HUES48 (cell line): ENCODE measurements at regions not wholly inside any gene's neighbourhood (a gene's known extent, or its start where the extent isn't known, plus 50 kb on each side); places are given as distances from the start of the nearest gene placed in this dataset.

ENCODE experiments used
- H3K27ac ChIP-seq: one replicate; pipeline ENCODE4 v1.7.0; 2013; ENCODE audit warnings: low read depth, low read length, inconsistent platforms
- H3K27me3 ChIP-seq: 2 replicates; pipeline ENCODE4 v1.6.1; 2013; ENCODE audit warnings: mild to moderate bottlenecking, low read length; ENCODE audit not compliant: control insufficient read depth, insufficient read depth
- H3K36me3 ChIP-seq: 2 replicates; pipeline ENCODE4 v1.6.1; 2013; ENCODE audit warnings: low read length; ENCODE audit not compliant: control insufficient read depth, insufficient read depth
- H3K4me1 ChIP-seq: 2 replicates; pipeline ENCODE4 v1.6.1; 2013; ENCODE audit warnings: mild to moderate bottlenecking, low read length; ENCODE audit not compliant: control insufficient read depth, insufficient read depth
- H3K4me3 ChIP-seq: 2 replicates; pipeline ENCODE4 v1.5.1; 2013; ENCODE audit warnings: mild to moderate bottlenecking, low read depth, low read length
- H3K9ac ChIP-seq: 2 replicates; pipeline ENCODE4 v1.6.1; 2013; ENCODE audit warnings: mild to moderate bottlenecking, low read depth, low read length, moderate library complexity
- H3K9me3 ChIP-seq: 2 replicates; pipeline ENCODE4 v1.6.1; 2013; ENCODE audit warnings: low read length; ENCODE audit not compliant: control insufficient read depth, insufficient read depth

DNA sequence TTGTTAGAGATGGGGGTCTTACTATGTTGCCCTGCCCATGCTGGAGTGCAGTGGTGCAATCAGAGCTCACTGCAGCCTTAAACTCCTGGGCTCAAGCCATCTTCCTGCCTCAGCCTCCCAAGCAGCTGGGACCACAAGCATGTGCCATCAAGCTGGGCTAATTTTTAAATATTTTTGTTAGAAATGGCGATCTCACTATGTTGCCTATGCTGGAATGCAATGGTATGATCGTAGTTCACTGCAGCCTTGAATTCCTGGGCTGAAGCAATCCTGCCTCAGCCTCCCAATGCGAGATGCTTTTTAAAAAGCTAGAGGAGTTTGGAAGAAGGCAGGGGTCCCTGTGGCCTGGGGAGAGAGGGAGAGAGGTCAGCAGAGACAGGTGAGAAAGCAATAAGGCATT is 600.1 kb upstream of the AUTS2 start:
- H3K36me3 ChIP-seq: no peaks in the 10 kb centered on the region
- H3K4me3 ChIP-seq: no peak overlapping the region
- no peak overlapping the region for H3K9ac ChIP-seq
- H3K27me3 ChIP-seq: no peaks in the 10 kb centered on the region
- H3K9me3 ChIP-seq: 0 out of 2 replicates have a peak, but pooled peaks cover 6% of the 10 kb centered on the region
- no peaks in the 10 kb centered on the region for H3K4me1 ChIP-seq
- H3K27ac ChIP-seq: no peak overlapping the region

DNA sequence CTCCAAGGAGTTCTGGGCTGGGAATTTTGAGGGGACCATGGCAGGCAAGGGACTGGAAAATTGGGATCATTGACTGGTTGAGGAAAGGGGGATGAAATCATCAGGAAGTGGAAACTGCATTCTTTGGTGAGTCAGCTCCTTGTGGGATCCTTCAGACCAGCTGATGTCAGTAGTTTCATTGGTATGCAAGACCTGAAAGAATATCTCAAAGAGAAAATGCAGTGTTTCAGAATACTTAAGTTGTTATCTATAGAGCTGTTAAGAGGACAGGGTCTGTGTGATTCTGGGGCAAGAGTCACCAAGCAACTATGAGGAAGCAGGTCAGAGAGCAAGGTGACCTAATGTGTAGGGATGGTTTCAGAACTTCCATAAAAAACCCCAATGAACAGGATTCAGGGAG is 595.9 kb upstream of the AUTS2 start:
- no peak overlapping the region for H3K27ac ChIP-seq
- no peak overlapping the region for H3K9ac ChIP-seq
- H3K9me3 ChIP-seq: 0 out of 2 replicates have a peak, but pooled peaks cover 6% of the 10 kb centered on the region
- no peaks in the 10 kb centered on the region for H3K36me3 ChIP-seq
- H3K27me3 ChIP-seq: no peaks in the 10 kb centered on the region
- H3K4me1 ChIP-seq: no peaks in the 10 kb centered on the region
- no peak overlapping the region for H3K4me3 ChIP-seq

DNA sequence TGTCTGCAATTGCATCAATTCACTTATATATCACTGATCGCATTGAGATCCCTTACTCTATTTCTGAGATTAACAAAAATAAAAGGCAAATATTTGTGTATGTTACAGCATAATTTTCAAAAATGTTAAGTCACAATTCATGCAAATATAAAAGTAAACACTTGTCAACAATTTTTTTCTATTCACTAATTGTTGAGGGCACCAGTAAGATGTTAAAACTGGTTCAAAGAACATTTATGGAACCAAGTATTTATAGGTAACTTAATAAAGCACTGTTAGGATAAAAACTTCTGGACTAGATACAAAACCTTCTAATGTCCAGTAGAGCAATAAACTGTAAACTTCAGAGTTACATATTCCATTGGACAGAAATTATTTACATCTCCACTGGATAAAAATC is 586.1 kb upstream of the AUTS2 start:
- Histone ChIP-seq H3K4me3 (no peak overlapping the region), H3K36me3 (no peaks in the 10 kb centered on the region), H3K4me1 (no peaks in the 10 kb centered on the region), H3K9me3 (no peaks in the 10 kb centered on the region), H3K27me3 (no peaks in the 10 kb centered on the region), H3K27ac (no peak overlapping the region), H3K9ac (no peak overlapping the region)

DNA sequence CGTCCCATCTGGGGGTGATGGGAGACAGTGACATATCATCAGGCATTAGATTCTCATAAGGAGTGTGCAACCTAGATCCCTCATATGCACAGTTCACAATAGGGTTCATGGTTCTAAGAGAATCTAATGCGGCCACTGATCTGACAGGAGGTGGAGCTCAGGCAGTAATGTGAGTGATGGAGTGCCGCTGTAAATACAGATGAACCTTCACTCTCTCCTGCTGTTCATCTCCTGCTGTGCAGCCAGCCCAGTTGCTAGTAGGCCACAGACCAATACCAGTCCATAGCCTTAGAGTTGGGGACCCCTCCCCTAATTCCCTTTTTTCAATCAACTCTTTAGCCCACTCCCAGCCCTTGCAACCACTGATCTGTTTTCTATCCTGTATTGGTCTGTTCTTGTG is 581.1 kb upstream of the AUTS2 start:
- Histone ChIP-seq H3K9ac (no peak overlapping the region), H3K4me1 (no peaks in the 10 kb centered on the region), H3K27ac (no peak overlapping the region), H3K27me3 (no peaks in the 10 kb centered on the region), H3K9me3 (peaks cover 10% of the 10 kb centered on the region; the same call in 1 of the 2 replicates), H3K36me3 (no peaks in the 10 kb centered on the region), H3K4me3 (no peak overlapping the region)

DNA sequence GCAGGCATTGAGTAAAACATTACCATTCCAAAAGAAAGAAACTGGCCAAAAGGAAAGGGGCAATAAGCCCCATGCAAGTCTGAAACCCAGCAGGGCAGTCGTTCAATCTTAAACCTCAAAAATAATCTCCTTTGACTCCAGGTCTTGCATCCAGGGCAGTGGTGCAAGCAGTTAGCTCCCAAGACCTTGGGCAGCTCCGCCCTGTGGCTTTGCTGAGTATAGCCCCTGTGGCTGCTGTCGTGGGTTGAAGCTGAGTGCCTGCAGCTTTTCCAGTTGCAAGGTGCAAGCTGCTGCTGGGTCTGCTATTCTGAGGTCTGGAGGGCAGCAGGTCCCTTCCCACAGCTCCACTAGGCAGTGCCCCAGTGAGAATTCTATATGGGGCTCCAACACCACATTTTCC is 580.1 kb upstream of the AUTS2 start:
- Histone ChIP-seq H3K27me3 (no peaks in the 10 kb centered on the region), H3K9ac (no peak overlapping the region), H3K36me3 (no peaks in the 10 kb centered on the region), H3K9me3 (peaks cover 10% of the 10 kb centered on the region; the same call in 1 of the 2 replicates), H3K4me1 (no peaks in the 10 kb centered on the region), H3K27ac (no peak overlapping the region), H3K4me3 (no peak overlapping the region)

DNA sequence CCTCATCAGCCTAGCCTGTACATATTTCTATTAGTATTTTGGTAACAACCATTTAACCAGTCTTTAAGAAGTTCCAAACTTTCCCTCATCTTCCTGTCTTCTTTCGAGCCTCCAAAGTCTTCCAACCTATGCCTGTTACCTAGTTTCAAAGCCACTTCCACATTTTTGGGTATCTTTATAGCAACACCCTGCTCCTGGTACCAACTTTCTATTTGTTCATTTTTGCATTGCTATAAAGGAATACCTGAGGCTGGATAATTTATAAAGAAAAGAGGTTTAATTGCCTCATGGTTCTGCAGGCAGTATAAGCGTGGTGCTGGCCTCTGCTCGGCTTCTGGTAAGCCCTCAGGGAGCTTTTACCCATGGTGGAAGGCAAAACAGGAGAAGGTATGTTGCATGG is 578.8 kb upstream of the AUTS2 start:
- Histone ChIP-seq H3K4me1 (no peaks in the 10 kb centered on the region), H3K9me3 (peaks cover 10% of the 10 kb centered on the region; the same call in 1 of the 2 replicates), H3K27ac (no peak overlapping the region), H3K4me3 (no peak overlapping the region), H3K9ac (no peak overlapping the region), H3K27me3 (no peaks in the 10 kb centered on the region), H3K36me3 (no peaks in the 10 kb centered on the region)

DNA sequence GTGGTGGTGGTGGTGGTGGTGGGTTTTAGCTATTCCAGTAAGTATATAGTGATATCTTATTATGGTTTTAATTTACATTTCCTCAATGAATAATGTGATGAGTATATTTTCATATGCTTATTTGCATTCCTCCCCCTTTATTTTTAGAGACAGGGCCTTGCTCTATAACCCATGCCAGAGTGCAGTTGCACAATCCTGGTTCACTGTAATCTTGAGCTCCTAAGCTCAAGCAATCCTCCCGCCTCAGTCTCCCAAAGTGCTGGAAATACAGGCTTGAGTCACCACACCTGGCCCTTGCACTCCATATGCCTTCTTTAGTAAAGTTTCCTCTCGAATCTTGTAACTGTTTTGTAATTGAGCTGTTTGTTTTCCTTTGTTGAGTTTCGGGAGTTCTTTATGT is 577.7 kb upstream of the AUTS2 start:
- Histone ChIP-seq H3K4me3 (no peak overlapping the region), H3K4me1 (no peaks in the 10 kb centered on the region), H3K36me3 (no peaks in the 10 kb centered on the region), H3K9ac (no peak overlapping the region), H3K9me3 (peaks cover 10% of the 10 kb centered on the region; the same call in 1 of the 2 replicates), H3K27ac (no peak overlapping the region), H3K27me3 (no peaks in the 10 kb centered on the region)

DNA sequence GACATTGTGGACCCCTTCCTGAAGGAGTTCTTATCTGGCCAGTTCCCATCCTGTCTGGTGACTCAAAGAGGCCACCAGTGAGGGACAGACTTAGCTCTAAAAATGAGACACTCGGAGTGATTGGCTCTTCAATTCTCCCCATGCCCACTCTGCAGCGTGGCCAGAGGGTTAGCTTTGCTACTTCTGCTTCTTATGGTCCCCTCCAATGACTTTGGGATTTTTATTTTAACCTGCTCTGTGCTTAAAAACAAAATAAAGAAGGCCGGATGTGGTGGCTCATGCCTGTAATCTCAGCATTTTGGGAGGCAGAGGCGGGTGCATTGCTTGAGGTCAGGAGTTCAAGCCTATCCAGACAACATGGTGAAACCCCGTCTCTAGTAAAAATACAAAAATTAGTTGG is 573.0 kb upstream of the AUTS2 start:
- Histone ChIP-seq H3K9ac (no peak overlapping the region), H3K4me1 (no peaks in the 10 kb centered on the region), H3K27ac (no peak overlapping the region), H3K27me3 (no peaks in the 10 kb centered on the region), H3K36me3 (no peaks in the 10 kb centered on the region), H3K9me3 (no peaks in the 10 kb centered on the region), H3K4me3 (no peak overlapping the region)

DNA sequence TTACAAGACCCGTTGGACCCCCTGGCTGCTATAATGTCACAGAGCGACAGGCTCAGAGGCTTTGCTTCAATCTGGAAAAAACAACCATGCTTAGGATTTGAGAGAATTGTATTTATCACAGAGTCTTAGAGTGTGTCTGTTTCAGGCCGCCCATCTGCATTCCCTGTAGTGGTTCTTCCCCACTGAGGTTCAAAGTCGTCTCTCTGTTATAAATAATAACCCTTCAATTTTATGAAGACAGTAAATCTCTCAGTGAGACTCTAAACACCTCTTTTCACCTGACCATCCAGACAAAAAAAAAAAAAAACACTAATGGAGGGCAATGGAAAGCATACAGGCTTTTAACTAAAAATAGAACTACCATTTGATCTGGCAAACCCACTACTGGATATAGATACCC is 565.4 kb upstream of the AUTS2 start:
- H3K9me3 ChIP-seq: no peaks in the 10 kb centered on the region
- H3K27ac ChIP-seq: no peak overlapping the region
- H3K36me3 ChIP-seq: no peaks in the 10 kb centered on the region

DNA sequence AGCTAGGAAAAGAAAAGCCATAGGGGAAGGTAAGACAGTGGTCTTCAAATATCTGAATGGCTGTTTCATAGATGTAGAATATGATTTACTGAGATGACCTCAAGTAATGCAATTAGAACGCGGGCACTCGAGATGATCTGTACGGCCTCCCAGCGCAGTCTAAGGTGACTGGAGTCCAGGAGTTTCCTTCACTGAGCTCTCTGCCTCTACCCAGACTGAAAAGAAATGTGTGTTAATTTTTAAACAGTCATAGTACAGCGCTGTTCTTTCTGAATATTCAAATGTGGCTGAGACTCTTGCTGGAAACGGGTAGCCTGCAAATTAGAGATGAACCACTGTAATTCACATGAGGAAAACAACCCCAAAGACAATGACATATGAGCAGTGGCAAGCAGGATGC is 562.4 kb upstream of the AUTS2 start:
- H3K4me1 ChIP-seq: no peaks in the 10 kb centered on the region
- no peaks in the 10 kb centered on the region for H3K27me3 ChIP-seq
- H3K36me3 ChIP-seq: no peaks in the 10 kb centered on the region
- H3K9ac ChIP-seq: no peak overlapping the region
- H3K9me3 ChIP-seq: no peaks in the 10 kb centered on the region
- no peak overlapping the region for H3K27ac ChIP-seq
- no peak overlapping the region for H3K4me3 ChIP-seq

More for the DNA sequence above, 565.4 kb upstream of the AUTS2 start:
- no peaks in the 10 kb centered on the region for H3K4me1 ChIP-seq
- no peak overlapping the region for H3K9ac ChIP-seq
- no peaks in the 10 kb centered on the region for H3K27me3 ChIP-seq
- H3K4me3 ChIP-seq: no peak overlapping the region

DNA sequence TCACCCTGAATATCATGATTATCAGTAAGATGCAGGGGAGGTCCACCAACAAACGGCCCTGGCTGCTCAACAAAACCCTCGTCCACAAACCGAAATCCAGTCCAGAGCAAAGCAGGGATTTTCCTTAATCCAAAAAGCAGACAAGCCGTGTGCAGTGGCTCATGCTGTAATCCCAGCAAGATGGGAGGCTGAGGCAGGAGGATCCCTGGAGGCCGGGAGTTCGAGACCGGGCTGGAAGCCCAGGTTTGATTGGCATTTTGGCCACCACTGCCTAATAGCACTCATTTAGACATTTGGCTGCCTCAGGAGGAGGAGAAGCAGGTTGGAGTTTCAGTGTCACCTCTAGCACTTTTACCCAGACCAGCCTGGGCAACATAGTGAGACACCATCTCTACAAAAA is 562.0 kb upstream of the AUTS2 start:
- H3K27me3 ChIP-seq: no peaks in the 10 kb centered on the region
- H3K27ac ChIP-seq: no peak overlapping the region
- H3K4me3 ChIP-seq: no peak overlapping the region
- H3K36me3 ChIP-seq: no peaks in the 10 kb centered on the region
- H3K9me3 ChIP-seq: no peaks in the 10 kb centered on the region
- no peak overlapping the region for H3K9ac ChIP-seq
- H3K4me1 ChIP-seq: no peaks in the 10 kb centered on the region

DNA sequence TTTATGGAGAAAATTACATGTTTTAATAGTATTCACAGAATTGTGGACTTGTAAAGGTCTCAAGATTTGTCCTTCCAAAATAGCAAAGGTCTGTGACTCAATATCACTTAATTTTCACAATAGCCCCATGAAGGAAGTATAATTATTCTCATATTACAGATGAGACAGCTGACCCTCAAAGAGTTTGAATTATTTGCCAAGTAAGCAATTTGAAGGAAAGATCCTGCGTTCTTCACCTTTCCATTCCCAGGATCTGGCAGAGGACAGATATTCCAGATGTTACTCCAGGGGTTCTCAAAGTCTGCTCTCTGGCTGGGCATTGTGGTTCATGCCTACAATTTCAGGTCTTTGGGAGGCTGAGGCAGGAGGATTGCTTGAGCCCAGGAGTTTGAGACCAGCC is 559.4 kb upstream of the AUTS2 start:
- H3K36me3 ChIP-seq: no peaks in the 10 kb centered on the region
- no peaks in the 10 kb centered on the region for H3K4me1 ChIP-seq
- H3K4me3 ChIP-seq: no peak overlapping the region
- no peak overlapping the region for H3K27ac ChIP-seq
- no peak overlapping the region for H3K9ac ChIP-seq
- no peaks in the 10 kb centered on the region for H3K9me3 ChIP-seq
- no peaks in the 10 kb centered on the region for H3K27me3 ChIP-seq
